H9 (cell line): ENCODE measurements at regions not wholly inside any gene's neighbourhood (a gene's known extent, or its start where the extent isn't known, plus 50 kb on each side); places are given as distances from the start of the nearest gene placed in this dataset.

Source experiments
- DNase-seq: peaks from one replicate; pipeline ENCODE4 v3.0.0-alpha.2; 2017
- H2AFZ ChIP-seq: one replicate; pipeline ENCODE4 v1.6.1; 2013; ENCODE audit warnings: mild to moderate bottlenecking, low read length, control low read depth, moderate library complexity
- H2AK5ac ChIP-seq: 2 replicates; pipeline ENCODE4 v1.6.1; 2013; ENCODE audit warnings: low read length, control low read depth, mixed read lengths; ENCODE audit not compliant: insufficient read length
- H2BK120ac ChIP-seq: one replicate; pipeline ENCODE4 v1.6.1; 2013; ENCODE audit warnings: low read depth, mild to moderate bottlenecking, low read length, control low read depth, inconsistent platforms; ENCODE audit not compliant: poor library complexity, severe bottlenecking
- H2BK12ac ChIP-seq: 2 replicates; pipeline ENCODE4 v1.6.1; 2013; ENCODE audit warnings: low read length, control low read depth, mixed read lengths, low read depth; ENCODE audit not compliant: insufficient read length
- H2BK15ac ChIP-seq: 2 replicates; pipeline ENCODE4 v1.6.1; 2013; ENCODE audit warnings: low read depth, low read length, control low read depth
- H2BK20ac ChIP-seq: one replicate; pipeline ENCODE4 v1.6.1; 2013; ENCODE audit warnings: low read depth, mild to moderate bottlenecking, low read length, control low read depth, inconsistent platforms; ENCODE audit not compliant: poor library complexity, severe bottlenecking
- H2BK5ac ChIP-seq: 2 replicates; pipeline ENCODE4 v1.6.1; 2013; ENCODE audit warnings: low read length, control low read depth, mixed read lengths; ENCODE audit not compliant: insufficient read length
- H3K14ac ChIP-seq: 2 replicates; pipeline ENCODE4 v1.6.1; 2013; ENCODE audit warnings: low read length, control low read depth; ENCODE audit not compliant: insufficient read depth
- H3K18ac ChIP-seq: 2 replicates; pipeline ENCODE4 v1.6.1; 2013; ENCODE audit warnings: low read depth, mild to moderate bottlenecking, mixed read lengths, low read length, control low read depth; ENCODE audit not compliant: insufficient read length
- H3K23ac ChIP-seq: 2 replicates; pipeline ENCODE4 v1.6.1; 2013; ENCODE audit warnings: low read length, control low read depth, mixed read lengths, low read depth; ENCODE audit not compliant: insufficient read length
- H3K23me2 ChIP-seq: 2 replicates; pipeline ENCODE4 v1.6.1; 2013; ENCODE audit warnings: low read depth, mild to moderate bottlenecking, mixed read lengths, low read length, control low read depth; ENCODE audit not compliant: insufficient read length, poor library complexity, severe bottlenecking
- H3K27ac ChIP-seq: 2 replicates; pipeline ENCODE4 v1.5.1; 2013; ENCODE audit warnings: low read length, control low read depth, mixed read lengths, low read depth; ENCODE audit not compliant: insufficient read length
- H3K27me3 ChIP-seq: 2 replicates; pipeline ENCODE4 v1.6.1; 2013; ENCODE audit warnings: low read length, control low read depth, inconsistent platforms; ENCODE audit not compliant: insufficient read depth
- H3K4ac ChIP-seq: 2 replicates; pipeline ENCODE4 v1.6.1; 2013; ENCODE audit warnings: low read depth, mild to moderate bottlenecking, control low read depth, inconsistent platforms, low read length, moderate library complexity
- H3K4me1 ChIP-seq: 2 replicates; pipeline ENCODE4 v1.6.1; 2013; ENCODE audit warnings: low read length, control low read depth, inconsistent platforms; ENCODE audit not compliant: insufficient read depth
- H3K4me2 ChIP-seq: 2 replicates; pipeline ENCODE4 v1.6.1; 2013; ENCODE audit warnings: low read length, control low read depth, mixed read lengths; ENCODE audit not compliant: insufficient read length, insufficient read depth
- H3K56ac ChIP-seq: 2 replicates; pipeline ENCODE4 v1.6.1; 2013; ENCODE audit warnings: low read depth, mild to moderate bottlenecking, mixed read lengths, low read length, control low read depth; ENCODE audit not compliant: insufficient read length
- H3K79me1 ChIP-seq: 2 replicates; pipeline ENCODE4 v1.6.1; 2013; ENCODE audit warnings: low read depth, mild to moderate bottlenecking, moderate library complexity, low read length, control low read depth, inconsistent platforms; ENCODE audit not compliant: insufficient read depth, poor library complexity, severe bottlenecking
- H3K79me2 ChIP-seq: 2 replicates; pipeline ENCODE4 v1.6.1; 2013; ENCODE audit warnings: low read length, control low read depth, inconsistent platforms; ENCODE audit not compliant: insufficient read depth
- H3K9ac ChIP-seq: 2 replicates; pipeline ENCODE4 v1.6.1; 2013; ENCODE audit warnings: low read length, control low read depth, mixed read lengths; ENCODE audit not compliant: insufficient read length; ENCODE audit errors: extremely low read depth
- H3K9me3 ChIP-seq: one replicate; pipeline ENCODE4 v1.6.1; 2013; ENCODE audit warnings: low read depth, low read length, inconsistent platforms; ENCODE audit not compliant: control insufficient read depth
- H3T11ph ChIP-seq: one replicate; pipeline ENCODE4 v1.6.1; 2013; ENCODE audit warnings: mild to moderate bottlenecking, low read length, control low read depth, inconsistent platforms
- H4K20me1 ChIP-seq: one replicate; pipeline ENCODE4 v1.6.1; 2013; ENCODE audit not compliant: control insufficient read depth, insufficient read length, insufficient read depth
- H4K5ac ChIP-seq: 2 replicates; pipeline ENCODE4 v1.6.1; 2013; ENCODE audit warnings: low read depth, mild to moderate bottlenecking, mixed read lengths, low read length, control low read depth; ENCODE audit not compliant: insufficient read length
- H4K8ac ChIP-seq: replicated peaks from 2 replicates; pipeline ENCODE4 v1.6.1; 2013; ENCODE audit warnings: low read length, control low read depth, mixed read lengths, low read depth; ENCODE audit not compliant: insufficient read length
- H4K91ac ChIP-seq: 2 replicates; pipeline ENCODE4 v1.6.1; 2013; ENCODE audit warnings: low read depth, mild to moderate bottlenecking, moderate library complexity, mixed read lengths, low read length, control low read depth; ENCODE audit not compliant: insufficient read length
- H3K27ac Mint-ChIP-seq, 3 experiments: 2 replicates in 2 of 3; 3 replicates in 1 of 3; pipeline ENCODE4 v1.8.0; 2020 to 2021; ENCODE audit warnings: mixed read lengths in 3 of 3, mild to moderate bottlenecking in 1 of 3, moderate library complexity in 1 of 3
- H3K27me3 Mint-ChIP-seq: 2 replicates; pipeline ENCODE4 v1.8.0; 2021; ENCODE audit warnings: low read depth, mild to moderate bottlenecking, moderate library complexity, mixed read lengths
- H3K36me3 Mint-ChIP-seq, 3 experiments: 2 replicates in 2 of 3; 3 replicates in 1 of 3; pipeline ENCODE4 v1.8.0; 2020 to 2021; ENCODE audit warnings: low read depth in 3 of 3, mixed read lengths in 3 of 3; ENCODE audit not compliant: insufficient read depth in 1 of 3
- H3K4me1 Mint-ChIP-seq, 2 experiments: 2 replicates each; pipeline ENCODE4 v1.8.0; 2020; ENCODE audit warnings: mixed read lengths in 2 of 2
- H3K4me3 Mint-ChIP-seq, 2 experiments: 2 replicates in 1 of 2; 3 replicates in 1 of 2; pipeline ENCODE4 v1.8.0; 2020 to 2021; ENCODE audit warnings: mild to moderate bottlenecking in 2 of 2, mixed read lengths in 2 of 2, moderate library complexity in 1 of 2
- H3K9me3 Mint-ChIP-seq, 2 experiments: 2 replicates in 1 of 2; 3 replicates in 1 of 2; pipeline ENCODE4 v1.8.0; 2020; ENCODE audit warnings: mild to moderate bottlenecking in 2 of 2, mixed read lengths in 2 of 2, moderate library complexity in 1 of 2
- WGBS: extraction: QIAGEN DNeasy Blood & Tissue Kit; methylation state at CpG from one replicate; pipeline ENCODE4 v1.1.7; 2013; ENCODE audit warnings: missing lambda C conversion rate, low lambda C conversion rate, mixed read lengths; ENCODE audit not compliant: insufficient read length; ENCODE audit errors: extremely low coverage; 5-methylcytosine and 5-hydroxymethylcytosine counted together
- TF ChIP-seq, protein P1 (sequence below): fragments of 200-600 bp; sonication (generic); conservative IDR thresholded peaks from 3 replicates; pipeline ENCODE4 v1.8.0; 2021; ENCODE audit warnings: antibody characterized with exemption, mild to moderate bottlenecking

DNA sequence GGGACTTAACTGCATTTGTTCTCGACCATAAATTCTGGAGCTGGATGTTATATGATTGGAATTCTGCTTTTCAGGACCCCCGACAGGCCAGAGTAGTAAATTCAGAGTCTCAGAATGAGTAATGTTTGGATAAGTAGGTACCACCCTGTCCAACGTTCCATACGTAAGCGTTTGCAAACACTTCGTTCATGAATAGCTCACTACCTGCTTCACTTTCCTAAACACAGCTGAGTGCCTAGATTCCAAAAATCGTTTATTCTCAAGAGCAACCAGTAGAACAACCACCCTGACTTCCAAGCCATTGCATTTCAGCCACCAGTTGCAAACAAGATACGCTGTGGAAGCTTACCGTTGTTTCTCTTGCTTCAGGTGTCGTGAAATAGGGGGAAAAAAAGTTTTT lies 101.3 kb upstream of the DMRT1 start:
- H3K27ac ChIP-seq: no peak overlapping the region
- H3K27ac Mint-ChIP-seq: no peak overlapping the region
- H3K9ac ChIP-seq: no peak overlapping the region
- H2BK12ac ChIP-seq: no peak overlapping the region
- no peak overlapping the region for H3K4ac ChIP-seq
- H4K91ac ChIP-seq: no peak overlapping the region
- no peak overlapping the region for H3K56ac ChIP-seq
- no peak overlapping the region for H3K18ac ChIP-seq
- no peak overlapping the region for H3K14ac ChIP-seq
- H3K36me3 Mint-ChIP-seq: peaks cover 21 to 58% (median 24%) of the 10 kb centered on the region in 3 experiments; a peak in 6 of 7 replicates
- no peaks in the 10 kb centered on the region for H3K79me1 ChIP-seq
- no peak for DNase-seq
- no peak overlapping the region for H3T11ph ChIP-seq
- H3K27me3 ChIP-seq: no peaks in the 10 kb centered on the region
- no peak overlapping the region for H2BK120ac ChIP-seq
- H2AK5ac ChIP-seq: no peak overlapping the region
- H4K20me1 ChIP-seq: no peaks in the 10 kb centered on the region
- no CpG with 5 or more reads among the region's 10 CpGs for WGBS
- no peak overlapping the region for H3K23ac ChIP-seq
- H3K4me2 ChIP-seq: no peak overlapping the region
- no peak overlapping the region for H2AFZ ChIP-seq
- TF ChIP-seq, protein P1, sequence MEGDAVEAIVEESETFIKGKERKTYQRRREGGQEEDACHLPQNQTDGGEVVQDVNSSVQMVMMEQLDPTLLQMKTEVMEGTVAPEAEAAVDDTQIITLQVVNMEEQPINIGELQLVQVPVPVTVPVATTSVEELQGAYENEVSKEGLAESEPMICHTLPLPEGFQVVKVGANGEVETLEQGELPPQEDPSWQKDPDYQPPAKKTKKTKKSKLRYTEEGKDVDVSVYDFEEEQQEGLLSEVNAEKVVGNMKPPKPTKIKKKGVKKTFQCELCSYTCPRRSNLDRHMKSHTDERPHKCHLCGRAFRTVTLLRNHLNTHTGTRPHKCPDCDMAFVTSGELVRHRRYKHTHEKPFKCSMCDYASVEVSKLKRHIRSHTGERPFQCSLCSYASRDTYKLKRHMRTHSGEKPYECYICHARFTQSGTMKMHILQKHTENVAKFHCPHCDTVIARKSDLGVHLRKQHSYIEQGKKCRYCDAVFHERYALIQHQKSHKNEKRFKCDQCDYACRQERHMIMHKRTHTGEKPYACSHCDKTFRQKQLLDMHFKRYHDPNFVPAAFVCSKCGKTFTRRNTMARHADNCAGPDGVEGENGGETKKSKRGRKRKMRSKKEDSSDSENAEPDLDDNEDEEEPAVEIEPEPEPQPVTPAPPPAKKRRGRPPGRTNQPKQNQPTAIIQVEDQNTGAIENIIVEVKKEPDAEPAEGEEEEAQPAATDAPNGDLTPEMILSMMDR: no peak
- no peak overlapping the region for H2BK20ac ChIP-seq
- H3K4me1 Mint-ChIP-seq: peaks cover 20 to 21% of the 10 kb centered on the region in 2 experiments
- H3K9me3 ChIP-seq: no peaks in the 10 kb centered on the region
- no peaks in the 10 kb centered on the region for H3K23me2 ChIP-seq
- H3K27me3 Mint-ChIP-seq: no peaks in the 10 kb centered on the region
- no peak overlapping the region for H2BK5ac ChIP-seq
- no peaks in the 10 kb centered on the region for H3K79me2 ChIP-seq
- H3K9me3 Mint-ChIP-seq: no peaks in the 10 kb centered on the region
- no peak overlapping the region for H3K4me3 Mint-ChIP-seq
- no peak overlapping the region for H4K5ac ChIP-seq
- no peaks in the 10 kb centered on the region for H3K4me1 ChIP-seq
- H4K8ac ChIP-seq: no peak overlapping the region
- H2BK15ac ChIP-seq: no peak overlapping the region
